Prostate gland (tissue), 2 donors: ENCODE measurements at regions not wholly inside any gene's neighbourhood (a gene's known extent, or its start where the extent isn't known, plus 50 kb on each side); places are given as distances from the start of the nearest gene placed in this dataset.

Experiments used
- POLR2A ChIP-seq: fragments of 450-650 bp; IDR thresholded peaks from one replicate; pipeline ENCODE4 v1.6.1; 2016; ENCODE audit warnings: antibody characterized with exemption, mild to moderate bottlenecking
- POLR2AphosphoS5 ChIP-seq: sonication (generic); formaldehyde crosslinking; IDR thresholded peaks from one replicate; pipeline ENCODE4 v1.6.1; 2017; ENCODE audit warnings: antibody characterized with exemption
- TF ChIP-seq, protein P1 (sequence below), 4 experiments: fragments of 200-600 bp in 2 of 4; fragments of 450-650 bp in 2 of 4; sonication (generic) in 2 of 4; IDR thresholded peaks; 1 replicate in 3 of 4; 2 replicates in 1 of 4; pipeline ENCODE4 v1.5.1; 2016 to 2019; ENCODE audit warnings: antibody characterized with exemption in 4 of 4, mild to moderate bottlenecking in 2 of 4, moderate library complexity in 2 of 4

- TF ChIP-seq, protein P1, sequence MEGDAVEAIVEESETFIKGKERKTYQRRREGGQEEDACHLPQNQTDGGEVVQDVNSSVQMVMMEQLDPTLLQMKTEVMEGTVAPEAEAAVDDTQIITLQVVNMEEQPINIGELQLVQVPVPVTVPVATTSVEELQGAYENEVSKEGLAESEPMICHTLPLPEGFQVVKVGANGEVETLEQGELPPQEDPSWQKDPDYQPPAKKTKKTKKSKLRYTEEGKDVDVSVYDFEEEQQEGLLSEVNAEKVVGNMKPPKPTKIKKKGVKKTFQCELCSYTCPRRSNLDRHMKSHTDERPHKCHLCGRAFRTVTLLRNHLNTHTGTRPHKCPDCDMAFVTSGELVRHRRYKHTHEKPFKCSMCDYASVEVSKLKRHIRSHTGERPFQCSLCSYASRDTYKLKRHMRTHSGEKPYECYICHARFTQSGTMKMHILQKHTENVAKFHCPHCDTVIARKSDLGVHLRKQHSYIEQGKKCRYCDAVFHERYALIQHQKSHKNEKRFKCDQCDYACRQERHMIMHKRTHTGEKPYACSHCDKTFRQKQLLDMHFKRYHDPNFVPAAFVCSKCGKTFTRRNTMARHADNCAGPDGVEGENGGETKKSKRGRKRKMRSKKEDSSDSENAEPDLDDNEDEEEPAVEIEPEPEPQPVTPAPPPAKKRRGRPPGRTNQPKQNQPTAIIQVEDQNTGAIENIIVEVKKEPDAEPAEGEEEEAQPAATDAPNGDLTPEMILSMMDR (IDR thresholded peaks at IDR 0.05), result no peak
- no peak for TF ChIP-seq POLR2A
- no peak for TF ChIP-seq POLR2AphosphoS5
Measured at GRCh38 chr4:71221510-71222466, 117.0 kb upstream of the SLC4A4 start.
